Hematopoietic multipotent progenitor cell treated with erythropoietin and hydrocortisone succinate and interleukin-3 and kit ligand, for 8 days (in vitro differentiated cells): ENCODE measurements at regions not wholly inside any gene's neighbourhood (a gene's known extent, or its start where the extent isn't known, plus 50 kb on each side); places are given as distances from the start of the nearest gene placed in this dataset.
"Not testable (repeated sequence)": the region's sequence is repeated elsewhere in the genome, so short reads cannot be mapped to it uniquely, and the experiment has no call there.

Experiments
- DNase-seq: peaks from one replicate; pipeline ENCODE4 v3.0.0-alpha.2; 2015

DNA sequence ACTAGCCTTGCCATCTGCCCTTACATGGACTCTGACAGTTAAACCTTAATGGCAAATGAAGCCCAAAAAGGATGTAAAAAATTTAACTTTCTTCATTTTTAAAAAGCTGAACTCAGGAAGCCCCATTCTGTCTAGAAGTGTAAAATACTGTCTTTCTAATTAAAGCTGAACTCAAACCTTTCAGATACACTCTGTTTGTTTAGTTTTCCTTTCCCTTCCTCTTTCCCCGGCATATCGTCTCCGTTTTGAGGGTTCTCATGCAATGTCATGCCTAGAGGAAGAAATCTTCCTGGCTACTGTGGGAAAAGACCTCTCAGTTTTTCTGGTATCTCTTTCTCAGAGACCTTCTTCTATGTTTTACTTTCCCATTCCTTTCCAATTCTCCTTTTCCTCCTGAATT, 841.5 kb downstream of the DTWD2 start:
- no peak for DNase-seq

DNA sequence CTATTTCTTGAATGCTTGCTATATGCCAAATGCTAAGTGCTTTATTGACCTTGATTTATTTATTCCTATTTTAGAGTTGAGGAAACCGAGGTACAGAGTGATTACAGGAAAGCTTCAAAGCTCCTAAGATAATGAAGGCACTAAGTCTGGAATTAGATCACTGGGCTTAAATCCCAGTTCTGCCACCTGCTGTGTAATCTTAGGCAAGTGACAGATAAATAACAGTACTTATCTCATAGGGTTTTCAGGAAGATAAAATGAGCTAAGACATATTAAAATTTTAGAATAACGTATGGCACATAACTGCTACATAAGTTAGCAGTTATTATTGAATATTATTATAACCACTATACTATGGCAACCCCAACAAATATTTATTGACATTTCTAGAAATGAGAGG, 843.8 kb downstream of the DTWD2 start:
- no peak for DNase-seq

DNA sequence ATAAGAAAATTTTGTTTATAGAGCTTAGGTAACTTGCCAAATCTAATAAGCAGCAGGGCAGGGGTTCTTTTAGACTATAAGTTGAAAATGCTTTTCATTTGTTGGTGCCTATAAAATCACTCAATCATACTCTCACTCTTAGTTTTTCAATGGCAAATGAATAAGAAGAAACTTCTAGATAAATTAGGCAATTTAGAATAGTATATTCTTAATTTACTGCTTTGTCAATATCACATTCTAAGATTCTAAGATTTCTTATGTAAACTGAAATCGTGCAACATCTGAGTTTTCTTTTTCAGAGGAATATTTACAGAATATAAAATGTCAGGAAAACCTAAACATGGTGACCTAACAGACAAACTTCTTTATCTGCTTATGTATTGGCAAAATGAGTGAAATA, 849.0 kb downstream of the DTWD2 start:
- no peak for DNase-seq

DNA sequence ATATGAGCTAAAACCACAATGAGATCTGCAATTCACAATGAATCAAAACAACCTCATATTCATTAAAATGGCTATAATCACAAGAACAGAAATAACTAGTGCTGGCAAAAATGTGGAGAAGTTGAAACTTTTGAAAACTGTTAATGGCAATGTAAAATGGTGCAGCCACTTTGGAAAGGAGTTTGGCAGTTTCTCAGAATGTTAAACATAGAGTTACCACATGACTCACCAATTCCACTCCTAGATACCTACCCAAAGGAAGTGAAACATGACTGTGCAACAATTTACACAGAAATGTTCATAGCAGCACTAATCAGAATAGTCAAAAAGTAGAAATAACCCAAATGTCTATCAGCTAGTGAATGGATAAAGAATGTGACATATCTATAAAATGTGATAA, 862.2 kb downstream of the DTWD2 start:
- DNase-seq: no peak

DNA sequence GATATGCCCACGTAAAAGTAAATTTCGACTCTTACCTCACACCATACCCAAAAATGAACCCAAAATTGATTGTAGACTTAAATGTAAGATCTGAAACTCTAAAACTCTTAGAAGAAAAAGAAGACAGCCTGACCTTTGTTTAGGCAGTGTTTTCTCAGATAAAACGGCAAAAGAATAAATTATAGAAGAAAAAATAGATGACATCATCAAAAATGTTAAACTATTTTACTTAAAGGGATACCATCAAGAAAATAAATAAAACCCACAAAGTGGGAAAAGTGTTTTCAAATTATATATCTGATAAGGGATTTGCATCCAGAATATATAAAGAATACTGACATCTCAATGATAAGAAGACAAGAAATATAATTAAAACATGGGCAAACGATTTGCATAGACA, 862.7 kb downstream of the DTWD2 start:
- no peak for DNase-seq

DNA sequence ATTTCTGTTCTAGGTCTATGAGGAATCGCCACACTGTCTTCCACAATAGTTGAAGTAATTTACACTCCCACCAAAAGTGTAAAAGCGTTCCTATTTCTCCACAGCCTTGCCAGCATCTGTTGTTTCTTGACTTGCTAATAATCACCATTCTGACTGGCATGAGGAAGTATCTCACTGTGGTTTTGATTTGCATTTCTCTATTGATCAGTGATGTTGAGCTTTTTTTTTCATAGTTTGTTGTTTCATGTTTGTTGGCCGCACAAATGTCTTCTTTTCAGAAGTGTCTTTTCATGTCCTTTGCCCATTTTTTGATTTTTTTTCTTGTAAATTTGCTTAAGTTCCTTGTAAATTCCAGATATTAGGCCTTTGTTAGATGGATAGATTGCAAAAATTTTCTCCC, 867.1 kb downstream of the DTWD2 start:
- DNase-seq: no peak

DNA sequence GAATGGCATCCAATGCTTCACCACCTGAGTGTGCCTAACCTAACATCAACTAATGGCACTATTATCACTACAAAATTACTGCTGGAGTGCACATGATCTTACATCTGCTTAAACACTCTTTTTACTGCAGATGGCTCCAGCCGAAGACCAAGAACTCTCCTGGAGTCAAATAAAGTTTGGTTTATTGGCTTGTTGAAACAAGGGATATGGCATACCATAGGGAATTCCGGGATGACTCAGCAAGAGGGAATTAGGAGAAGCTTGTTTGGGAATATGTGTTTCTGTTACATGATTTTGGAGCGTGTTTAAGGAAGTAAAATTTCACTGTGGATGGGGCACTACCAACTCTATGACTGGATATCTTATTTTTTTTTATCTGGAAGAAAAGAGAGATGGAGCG, 872.6 kb downstream of the DTWD2 start:
- DNase-seq: no peak

DNA sequence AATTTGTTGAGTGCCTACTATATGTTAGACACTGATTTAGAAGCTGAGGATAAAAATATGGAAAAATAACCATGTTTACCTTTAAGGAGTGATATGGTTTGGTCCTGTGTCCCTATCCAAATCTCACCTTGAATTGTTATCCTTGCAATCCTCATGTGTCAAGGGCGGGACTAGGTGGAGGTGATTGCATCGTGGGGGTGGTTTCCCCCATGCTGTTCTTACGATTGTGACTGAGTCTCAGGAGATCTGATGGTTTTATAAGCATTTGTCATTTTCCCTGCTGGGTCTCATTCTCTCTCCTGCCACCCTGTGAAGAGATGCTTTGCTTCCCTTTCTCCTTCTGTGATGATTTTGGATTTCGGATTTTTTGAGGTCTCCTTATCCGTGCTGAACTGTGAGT, 876.4 kb downstream of the DTWD2 start:
- no peak for DNase-seq

DNA sequence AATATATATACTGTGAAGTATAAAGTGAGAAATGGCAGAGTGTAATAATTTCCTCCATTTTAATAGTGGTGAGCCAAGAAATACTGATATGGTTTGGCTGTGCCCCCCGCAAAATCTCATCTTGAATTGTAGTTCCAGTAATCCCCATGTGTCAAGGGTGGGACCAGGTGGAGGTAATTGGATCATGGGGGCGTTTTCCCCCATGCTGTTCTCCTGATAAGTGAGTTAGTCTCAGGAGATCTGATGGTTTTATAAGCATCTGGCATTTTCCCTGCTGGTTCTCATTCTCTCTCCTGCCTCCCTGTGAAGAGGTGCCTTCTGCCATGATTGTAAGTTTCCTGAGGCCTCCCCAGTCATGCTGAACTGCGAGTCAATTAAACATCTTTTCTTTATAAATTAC, 881.1 kb downstream of the DTWD2 start:
- DNase-seq: not testable (repeated sequence)

DNA sequence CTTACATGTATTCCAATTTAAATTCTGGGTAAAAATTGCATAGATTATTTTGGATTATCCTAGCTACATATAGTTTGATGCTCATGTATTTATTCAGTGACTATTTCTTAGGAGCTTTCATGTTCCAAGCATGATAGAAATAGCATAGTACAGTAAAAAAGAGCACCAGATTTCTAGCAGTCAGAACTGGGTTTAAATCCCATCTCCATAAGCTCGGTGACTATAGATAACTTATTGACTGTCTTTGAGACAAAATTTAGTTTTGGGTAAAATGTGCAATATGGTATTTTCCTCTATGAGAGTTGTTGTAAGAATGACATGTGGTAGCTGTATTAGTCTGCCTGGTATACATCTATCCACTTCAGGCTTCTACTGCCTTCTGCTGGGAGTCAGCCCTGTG, 889.6 kb downstream of the DTWD2 start:
- DNase-seq: no peak

DNA sequence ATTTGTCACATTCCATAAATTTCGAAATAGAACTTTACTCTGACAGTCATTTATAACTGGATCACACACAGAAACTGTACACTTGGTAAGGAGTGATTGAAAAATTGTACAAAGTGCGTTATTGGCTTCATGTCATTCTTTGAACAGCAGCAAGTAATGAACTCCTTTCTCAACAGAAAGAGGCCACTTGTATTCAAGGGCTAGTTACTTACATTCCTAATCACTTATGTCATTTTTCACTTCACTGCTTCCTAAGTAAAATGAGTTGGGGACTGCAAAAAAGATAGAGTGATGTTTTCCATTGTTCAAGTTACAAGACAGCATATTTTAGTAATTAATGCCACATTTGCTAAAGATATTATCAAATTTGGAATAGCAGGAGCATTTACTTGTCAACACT, 893.2 kb downstream of the DTWD2 start:
- no peak for DNase-seq

DNA sequence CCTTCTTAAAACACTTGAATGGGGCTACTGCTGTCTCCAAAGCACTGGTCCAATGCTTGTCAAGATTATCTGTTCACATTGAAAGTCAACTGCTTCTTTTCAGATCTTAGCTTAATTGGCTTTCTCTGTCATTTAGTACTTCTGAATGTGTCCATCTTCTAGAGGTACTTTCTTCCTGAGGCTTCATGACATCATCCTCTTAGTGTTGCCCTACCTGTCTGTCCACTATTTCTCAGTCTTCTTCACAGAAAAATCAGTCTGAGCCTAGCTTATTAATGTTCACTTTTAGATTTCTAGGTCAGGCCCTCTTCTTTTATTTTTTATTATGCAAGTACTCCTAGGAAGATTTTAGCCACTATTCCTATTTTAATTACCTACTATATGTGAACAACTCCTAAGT, 899.9 kb downstream of the DTWD2 start:
- DNase-seq: no peak

DNA sequence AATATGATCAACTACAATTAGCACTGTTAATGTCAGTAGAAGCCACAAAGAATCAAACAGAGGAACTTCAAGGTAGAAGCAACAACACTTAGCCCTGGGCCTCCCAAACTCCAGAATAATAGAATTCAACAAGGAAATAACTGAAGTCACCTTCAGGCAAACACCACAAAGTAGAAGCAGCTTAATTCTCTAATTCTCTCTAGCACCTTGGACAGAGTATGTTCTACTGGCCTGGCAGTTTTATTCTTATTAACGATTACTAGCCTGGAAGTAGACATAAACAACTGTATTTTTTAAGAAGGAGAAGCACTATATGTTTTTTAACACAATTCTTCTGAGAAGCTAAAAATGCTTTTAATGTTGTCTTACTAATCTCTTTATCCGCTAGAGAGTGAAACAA, 911.9 kb downstream of the DTWD2 start:
- DNase-seq: no peak

DNA sequence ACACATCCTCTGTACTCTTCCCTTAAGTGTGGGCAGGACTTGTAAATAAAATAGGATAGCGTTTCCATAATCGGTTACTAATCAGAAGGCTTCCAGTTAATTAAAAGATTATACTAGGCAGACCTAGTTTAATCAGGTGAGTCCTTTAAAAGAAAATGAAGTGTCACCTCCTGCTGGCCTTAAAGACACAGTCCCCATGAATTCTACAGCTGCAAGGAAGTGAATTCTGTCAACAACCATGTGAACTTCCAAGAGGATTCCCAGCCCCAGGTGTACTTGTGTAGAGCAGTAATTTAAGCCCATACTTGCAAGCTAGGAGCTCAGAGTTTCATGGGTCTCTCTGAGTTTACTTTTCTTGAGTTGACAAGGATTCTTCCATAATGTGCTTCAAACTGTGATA, 918.3 kb downstream of the DTWD2 start:
- no peak for DNase-seq

DNA sequence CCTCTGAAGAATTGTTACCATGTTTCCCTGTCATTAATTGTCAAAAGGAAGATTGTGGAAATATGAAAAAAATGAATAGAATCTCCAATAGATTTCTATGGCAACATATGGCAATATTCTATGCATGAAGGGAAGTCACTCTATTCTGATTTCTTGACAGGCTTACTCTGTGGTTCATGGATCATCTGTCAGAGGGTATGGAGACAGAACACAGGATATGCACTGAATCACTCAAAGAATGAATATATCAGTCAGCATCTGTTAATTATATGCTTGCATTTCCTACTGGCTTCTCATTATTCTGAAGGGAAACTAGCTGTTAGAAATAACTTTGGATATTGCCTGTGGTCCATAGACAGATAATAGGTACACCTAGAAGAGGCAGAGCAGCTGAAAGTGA, 918.9 kb downstream of the DTWD2 start:
- DNase-seq: no peak

DNA sequence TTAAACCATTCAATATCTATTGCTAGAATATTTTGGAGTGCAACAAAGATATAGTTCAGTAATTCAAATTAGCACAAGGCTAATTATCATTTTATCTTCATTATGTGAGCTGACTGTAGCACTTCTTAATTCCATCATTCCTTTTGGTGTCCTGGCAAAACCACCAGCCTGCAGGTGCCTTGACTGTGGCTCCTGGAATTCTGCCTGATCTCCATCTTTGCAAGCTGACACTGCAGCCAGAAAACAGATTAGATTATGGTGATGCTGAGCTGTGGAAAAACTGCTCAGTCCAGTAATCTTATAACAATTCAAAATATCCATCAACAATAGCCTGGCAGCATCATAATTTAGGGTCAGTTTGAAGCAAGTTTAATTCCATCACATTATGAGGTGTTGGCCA, 919.5 kb downstream of the DTWD2 start:
- no peak for DNase-seq

DNA sequence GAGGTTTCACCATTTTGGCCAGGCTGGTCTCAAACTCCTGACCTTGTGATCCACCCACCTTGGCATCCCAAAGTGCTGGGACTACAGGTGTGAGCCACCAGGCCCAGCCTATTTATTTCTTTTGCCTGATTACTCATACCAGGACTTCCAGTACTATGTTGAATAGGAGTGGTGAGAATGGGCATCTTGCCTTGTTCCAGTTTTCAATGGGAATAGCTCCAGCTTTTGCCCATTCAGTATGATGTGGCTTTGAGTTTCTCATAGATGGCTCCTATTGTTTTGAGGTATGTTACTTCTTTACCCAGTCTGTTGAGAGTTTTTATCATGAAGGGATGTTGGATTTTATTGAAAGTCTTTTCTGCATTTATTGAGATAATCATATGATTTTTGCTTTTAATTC, 924.5 kb downstream of the DTWD2 start:
- DNase-seq: not testable (repeated sequence)

DNA sequence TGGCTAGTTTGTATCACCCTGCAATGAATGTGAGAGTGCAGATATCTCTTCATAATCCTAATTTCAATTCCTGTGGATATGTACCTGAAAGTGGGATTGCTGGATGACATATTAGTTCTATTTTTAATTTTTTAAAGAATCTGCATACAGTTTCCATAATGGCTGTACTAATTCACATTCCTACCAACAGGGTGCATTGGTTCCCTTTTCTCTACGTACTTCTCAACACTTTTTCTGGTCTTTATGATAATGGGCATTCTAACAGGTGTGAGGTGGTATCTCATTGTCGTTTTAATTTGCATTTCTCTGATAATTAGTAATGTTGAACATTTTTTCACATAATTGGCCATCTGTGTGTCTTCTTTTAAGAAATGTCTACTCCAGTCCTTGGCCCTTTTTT, 927.5 kb downstream of the DTWD2 start:
- no peak for DNase-seq

DNA sequence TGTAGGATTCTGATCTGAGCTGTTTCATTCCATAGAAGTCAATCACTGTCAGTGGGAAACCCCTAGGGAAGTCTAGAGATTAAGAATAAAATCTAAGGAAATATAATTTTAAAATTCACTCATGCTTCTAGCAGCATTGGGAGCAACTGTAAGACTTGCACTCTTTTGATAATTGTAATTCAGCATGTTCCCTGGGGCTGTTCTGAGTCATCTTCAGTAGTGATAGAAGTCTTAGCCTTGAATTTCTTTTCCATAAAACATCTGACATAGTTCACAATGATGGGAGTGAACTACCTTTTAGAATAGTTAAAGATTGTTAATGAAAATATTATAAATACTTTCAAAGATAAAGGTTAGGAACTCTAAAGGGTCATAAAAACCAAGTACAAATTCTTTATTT, 935.8 kb downstream of the DTWD2 start:
- no peak for DNase-seq

DNA sequence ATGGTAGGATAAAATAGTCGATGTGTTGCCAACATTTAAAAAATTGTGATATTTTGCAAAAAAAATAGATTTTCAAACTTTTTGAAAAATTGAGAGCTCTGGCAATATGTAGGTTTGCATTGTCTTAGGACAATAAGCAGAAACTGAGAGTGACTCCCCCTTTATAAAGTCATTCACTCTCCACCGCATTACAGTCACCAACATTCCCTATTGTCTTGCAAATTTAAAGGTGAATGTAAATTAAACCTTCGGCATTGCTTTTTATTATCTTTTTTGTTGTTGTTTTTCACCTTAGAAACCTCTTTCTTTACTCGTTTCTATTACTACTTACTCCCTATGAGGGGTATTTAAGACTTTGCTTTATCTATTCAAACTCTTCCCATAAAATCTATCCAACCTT, 944.2 kb downstream of the DTWD2 start:
- no peak for DNase-seq

DNA sequence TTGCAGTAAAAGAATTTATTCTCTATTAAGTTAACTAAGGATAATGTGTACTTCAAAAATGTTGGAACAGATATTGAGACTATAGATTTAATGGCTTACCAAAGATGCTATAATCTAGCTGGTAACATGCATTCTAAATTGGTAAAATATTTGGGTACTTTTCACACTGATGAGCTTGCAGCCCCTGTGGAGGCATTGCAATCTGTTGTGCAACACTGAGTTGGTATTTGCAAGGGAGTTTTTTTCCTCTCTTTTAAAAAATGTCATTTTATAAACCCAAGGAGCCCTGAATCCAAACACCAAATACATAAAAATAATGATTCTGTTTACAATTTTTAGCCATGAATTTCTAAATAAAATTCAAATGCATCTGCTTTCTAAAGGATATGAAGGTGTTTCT, 944.8 kb downstream of the DTWD2 start:
- no peak for DNase-seq

DNA sequence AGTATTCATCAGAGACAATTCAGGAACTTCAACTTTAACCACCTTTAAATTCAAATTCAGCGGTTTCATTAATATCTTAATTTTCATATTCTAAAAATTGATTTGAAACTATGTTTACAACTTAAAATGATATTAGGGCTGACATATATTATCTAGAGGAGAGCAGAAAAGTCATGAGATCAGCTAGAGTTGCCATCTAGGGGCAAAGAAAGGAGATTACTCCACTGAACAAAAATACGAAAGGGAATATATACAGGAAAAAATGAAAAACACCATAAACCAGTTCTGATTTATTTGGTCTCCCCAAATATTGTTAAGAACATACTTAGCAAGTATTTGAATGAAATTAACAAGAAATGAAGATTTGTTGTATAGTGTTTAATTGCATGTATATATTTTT, 946.3 kb downstream of the DTWD2 start:
- no peak for DNase-seq

DNA sequence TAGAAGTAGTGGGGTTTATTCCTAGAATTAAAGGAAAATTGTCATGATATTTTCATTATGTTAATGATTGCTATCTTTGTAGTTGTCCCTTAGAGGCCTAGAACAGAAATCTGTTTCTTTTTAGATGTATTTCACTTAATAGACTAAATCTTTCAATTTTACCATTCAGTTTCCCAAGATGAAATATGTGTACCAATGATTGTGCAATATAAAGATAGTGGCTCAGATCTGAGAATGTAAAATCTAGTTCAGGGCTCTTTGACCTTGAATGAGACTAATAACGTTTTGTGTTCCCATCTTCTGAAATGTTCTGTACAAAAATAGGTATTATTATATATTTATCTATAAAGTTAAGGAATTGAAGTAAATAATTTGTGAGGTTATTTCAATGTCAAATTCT, 947.9 kb downstream of the DTWD2 start:
- no peak for DNase-seq

DNA sequence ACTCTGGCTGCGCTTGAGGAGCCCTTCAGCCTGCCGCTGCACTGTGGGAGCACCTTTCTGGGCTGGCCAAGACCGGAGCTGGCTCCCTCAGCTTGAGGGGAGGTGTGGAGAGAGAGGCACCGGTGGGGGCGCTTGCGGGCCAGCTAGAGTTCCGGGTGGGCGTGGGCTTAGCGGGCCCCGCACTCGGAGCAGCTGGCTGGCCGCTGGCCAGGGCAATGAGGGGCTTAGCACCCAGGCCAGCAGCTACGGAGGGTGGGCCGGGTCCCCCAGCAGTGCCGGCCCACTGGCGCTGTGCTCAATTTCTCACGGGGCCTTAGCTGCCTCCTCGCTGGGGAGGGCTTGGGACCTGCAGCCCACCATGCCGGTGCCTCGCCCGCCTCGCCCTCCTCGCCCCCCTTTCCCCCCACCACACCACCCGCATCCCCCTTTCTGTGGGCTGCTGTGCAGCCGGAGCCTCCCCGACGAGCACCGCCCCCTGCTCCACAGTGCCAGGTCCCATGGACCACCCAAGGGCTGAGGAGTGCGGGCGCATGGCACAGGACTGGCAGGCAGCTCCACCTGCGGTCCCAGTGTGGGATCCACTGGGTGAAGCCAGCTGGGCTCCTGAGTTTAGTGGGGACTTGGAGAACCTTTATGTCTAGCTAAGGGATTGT, 954.5 kb downstream of the DTWD2 start:
- no peak for DNase-seq

DNA sequence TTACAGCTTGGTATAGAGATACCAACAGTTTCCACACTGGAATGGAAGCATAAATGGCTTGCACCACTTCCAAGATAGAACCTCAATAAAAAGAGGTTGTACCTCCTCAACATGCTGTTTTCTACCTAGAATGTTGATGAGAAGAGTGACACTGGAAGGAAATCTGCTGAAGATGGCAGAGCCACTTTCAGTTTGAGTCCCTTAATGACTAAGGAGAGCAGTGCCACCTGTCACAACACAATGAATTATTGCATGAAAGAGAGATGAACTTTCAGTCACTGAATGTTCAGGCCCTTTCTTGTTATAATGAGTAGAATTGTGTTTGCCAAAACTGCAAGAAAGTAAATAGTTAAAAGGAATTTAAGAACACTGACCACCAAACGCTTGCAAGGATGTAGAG, 958.5 kb downstream of the DTWD2 start:
- DNase-seq: no peak

DNA sequence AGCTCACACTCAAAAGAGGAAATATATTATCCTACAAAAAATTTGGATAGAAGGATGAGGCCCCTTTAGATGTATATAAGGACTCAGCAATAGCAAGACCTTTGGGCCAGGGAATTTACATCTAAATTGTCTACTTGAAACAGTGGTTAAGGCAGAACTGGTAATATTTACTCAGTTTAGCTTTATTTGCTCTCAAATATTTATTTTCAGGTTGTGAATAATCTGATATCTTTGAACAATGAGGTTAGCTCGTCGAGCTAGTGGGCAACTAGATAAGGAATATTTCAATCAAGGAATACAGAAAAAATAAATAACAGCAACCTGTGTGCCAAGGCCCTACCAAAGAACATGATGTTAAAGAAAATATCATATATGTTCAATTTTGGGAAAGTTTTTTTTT, 966.3 kb downstream of the DTWD2 start:
- no peak for DNase-seq
